ENCODE measurements at regions not wholly inside any gene's neighbourhood (a gene's known extent, or its start where the extent isn't known, plus 50 kb on each side); places are given as distances from the start of the nearest gene placed in this dataset.

DNA sequence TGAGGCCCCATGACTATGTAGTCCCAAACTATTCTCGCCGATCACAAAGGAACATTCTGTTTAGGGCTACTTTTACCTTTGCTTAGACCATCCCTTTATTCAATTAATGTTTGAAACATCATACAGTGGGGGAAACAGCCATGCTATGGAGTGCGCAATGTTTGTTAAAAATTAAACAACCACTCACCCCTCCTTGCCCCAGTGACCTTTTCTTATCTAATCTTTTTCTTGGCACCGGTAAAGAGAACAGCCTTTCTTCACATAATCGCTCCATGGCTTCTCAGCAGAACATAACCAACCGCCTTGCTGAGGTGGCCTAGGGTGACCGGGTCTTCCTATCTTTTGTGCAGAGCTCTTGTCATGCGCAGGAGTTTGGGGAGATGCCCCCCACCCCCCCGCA, 152.6 kb downstream of the VCX3A start:
- H3K36me3 Mint-ChIP-seq (ENCODE audit: low read depth), result no peaks in the 10 kb centered on the region
- TF ChIP-seq, protein P1, sequence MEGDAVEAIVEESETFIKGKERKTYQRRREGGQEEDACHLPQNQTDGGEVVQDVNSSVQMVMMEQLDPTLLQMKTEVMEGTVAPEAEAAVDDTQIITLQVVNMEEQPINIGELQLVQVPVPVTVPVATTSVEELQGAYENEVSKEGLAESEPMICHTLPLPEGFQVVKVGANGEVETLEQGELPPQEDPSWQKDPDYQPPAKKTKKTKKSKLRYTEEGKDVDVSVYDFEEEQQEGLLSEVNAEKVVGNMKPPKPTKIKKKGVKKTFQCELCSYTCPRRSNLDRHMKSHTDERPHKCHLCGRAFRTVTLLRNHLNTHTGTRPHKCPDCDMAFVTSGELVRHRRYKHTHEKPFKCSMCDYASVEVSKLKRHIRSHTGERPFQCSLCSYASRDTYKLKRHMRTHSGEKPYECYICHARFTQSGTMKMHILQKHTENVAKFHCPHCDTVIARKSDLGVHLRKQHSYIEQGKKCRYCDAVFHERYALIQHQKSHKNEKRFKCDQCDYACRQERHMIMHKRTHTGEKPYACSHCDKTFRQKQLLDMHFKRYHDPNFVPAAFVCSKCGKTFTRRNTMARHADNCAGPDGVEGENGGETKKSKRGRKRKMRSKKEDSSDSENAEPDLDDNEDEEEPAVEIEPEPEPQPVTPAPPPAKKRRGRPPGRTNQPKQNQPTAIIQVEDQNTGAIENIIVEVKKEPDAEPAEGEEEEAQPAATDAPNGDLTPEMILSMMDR (IDR thresholded peaks at IDR 0.05; ENCODE audit: unreplicated experiment in 3 of 3), result no peak
- no peaks in the 10 kb centered on the region for H3K4me1 Mint-ChIP-seq
- no peak overlapping the region for H3K4me3 Mint-ChIP-seq
- no peak overlapping the region for H3K27ac Mint-ChIP-seq
- no peaks in the 10 kb centered on the region for H3K9me3 Mint-ChIP-seq
- H3K27me3 Mint-ChIP-seq (ENCODE audit: low read depth), result no peaks in the 10 kb centered on the region

DNA sequence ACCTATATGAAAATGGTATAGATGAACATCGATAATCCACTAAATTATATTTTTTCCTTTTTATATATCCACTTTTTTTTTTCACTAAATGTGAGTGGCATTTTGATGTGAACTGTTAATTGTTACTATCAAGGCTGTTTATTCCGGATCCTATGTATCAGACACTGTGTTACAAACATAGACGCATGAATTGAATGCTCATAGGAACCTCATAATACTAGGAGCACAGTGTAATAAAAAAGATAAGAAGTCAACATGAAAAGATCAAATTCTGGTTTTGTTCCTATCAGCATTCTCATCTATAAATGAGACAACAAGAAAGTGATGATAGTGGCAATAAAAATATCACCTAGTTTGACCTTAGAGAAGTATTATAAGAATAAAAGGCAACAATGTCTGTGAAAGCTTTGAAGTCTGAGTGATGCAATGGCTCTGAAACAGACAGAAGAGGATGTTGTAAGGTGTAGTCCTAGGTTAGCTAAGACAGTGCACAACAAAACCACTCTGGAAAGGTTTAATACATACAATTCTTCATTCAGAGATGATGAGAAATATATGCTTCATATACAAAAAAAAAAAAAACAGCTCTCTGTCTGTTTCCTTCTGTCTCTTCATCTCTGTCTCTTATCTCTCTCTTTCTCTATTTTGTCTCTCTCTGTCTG, 148.6 kb upstream of the NLGN4X start:
- Mint-ChIP-seq H3K27ac (no peak overlapping the region), H3K4me1 (no peaks in the 10 kb centered on the region), H3K9me3 (no peaks in the 10 kb centered on the region), H3K27me3 (ENCODE audit: low read depth) (peaks cover 9% of the 10 kb centered on the region), H3K4me3 (no peak overlapping the region), H3K36me3 (ENCODE audit: low read depth) (no peaks in the 10 kb centered on the region)
- TF ChIP-seq, protein P1 (IDR thresholded peaks at IDR 0.05; ENCODE audit: unreplicated experiment in 3 of 3), result no peak

DNA sequence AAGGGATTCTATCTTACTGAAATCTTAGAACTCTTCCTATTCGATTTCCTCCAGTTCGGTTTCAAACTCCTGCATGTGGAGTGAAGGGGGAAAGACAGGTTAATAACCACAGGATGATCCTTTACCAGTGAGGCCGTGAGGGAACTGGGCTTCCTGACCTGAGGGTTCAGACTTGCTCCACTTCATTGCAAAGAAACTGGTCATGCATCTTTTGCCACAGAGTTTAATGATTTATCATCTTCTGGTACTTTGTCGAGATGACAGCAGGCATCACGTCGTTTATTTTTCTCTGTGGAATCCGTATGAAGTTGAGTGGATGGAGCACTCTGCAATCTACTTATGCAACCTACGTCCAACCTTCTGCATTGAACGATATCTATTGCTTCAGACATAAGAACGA, 145.9 kb upstream of the NLGN4X start:
- TF ChIP-seq, protein P1 (IDR thresholded peaks at IDR 0.05; ENCODE audit: unreplicated experiment in 3 of 3), result no peak
- Mint-ChIP-seq H3K36me3 (ENCODE audit: low read depth) (no peaks in the 10 kb centered on the region), H3K27me3 (ENCODE audit: low read depth) (peaks cover 9% of the 10 kb centered on the region), H3K9me3 (no peaks in the 10 kb centered on the region), H3K27ac (no peak overlapping the region), H3K4me1 (no peaks in the 10 kb centered on the region), H3K4me3 (no peak overlapping the region)

DNA sequence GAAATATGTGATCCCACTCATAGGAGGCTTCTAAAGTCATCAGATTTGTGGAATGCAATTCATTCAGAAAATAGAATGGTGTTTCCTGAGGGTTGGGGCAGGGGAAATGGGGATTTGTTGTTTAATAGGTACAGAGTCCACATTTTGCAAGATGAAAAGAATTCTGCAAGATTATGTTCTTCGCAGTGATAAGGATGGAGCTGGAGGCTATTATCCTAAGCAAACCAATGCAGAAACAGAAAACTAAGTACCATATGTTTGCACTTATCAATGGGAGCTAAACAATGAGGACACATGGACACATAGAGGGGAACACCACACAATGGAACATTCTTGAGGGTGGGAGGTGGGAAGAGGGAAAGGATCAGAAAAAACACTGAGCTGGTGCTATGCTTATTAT, 144.3 kb upstream of the NLGN4X start:
- TF ChIP-seq, protein P1 (IDR thresholded peaks at IDR 0.05; ENCODE audit: unreplicated experiment in 3 of 3), result no peak
- Mint-ChIP-seq H3K27me3 (ENCODE audit: low read depth) (peaks cover 9% of the 10 kb centered on the region), H3K9me3 (no peaks in the 10 kb centered on the region), H3K4me1 (no peaks in the 10 kb centered on the region), H3K27ac (no peak overlapping the region), H3K4me3 (no peak overlapping the region), H3K36me3 (ENCODE audit: low read depth) (no peaks in the 10 kb centered on the region)

DNA sequence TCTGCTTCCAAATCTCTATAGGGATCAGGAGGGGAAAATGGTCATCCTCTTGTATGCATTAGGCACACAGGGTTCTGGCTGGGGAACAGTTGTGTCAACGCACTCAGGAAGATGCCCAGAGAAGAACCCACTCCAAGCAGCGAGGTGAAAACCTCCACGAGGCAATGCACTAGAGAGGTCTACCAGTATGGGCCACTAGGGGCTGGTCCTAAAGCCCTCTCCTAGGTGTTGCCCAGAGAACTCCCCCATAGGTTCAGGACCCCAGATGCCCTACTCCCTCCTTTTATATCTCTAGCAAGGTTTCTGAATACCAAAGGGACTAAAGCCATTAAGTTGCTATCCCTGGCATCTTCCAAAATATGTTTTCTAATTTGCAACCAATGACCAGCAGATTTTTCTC, 142.7 kb upstream of the NLGN4X start:
- Mint-ChIP-seq H3K9me3 (no peaks in the 10 kb centered on the region), H3K27ac (no peak overlapping the region), H3K4me3 (no peak overlapping the region), H3K27me3 (ENCODE audit: low read depth) (peaks cover 9% of the 10 kb centered on the region), H3K36me3 (ENCODE audit: low read depth) (no peaks in the 10 kb centered on the region), H3K4me1 (no peaks in the 10 kb centered on the region)
- TF ChIP-seq, protein P1 (IDR thresholded peaks at IDR 0.05; ENCODE audit: unreplicated experiment in 3 of 3), result no peak

DNA sequence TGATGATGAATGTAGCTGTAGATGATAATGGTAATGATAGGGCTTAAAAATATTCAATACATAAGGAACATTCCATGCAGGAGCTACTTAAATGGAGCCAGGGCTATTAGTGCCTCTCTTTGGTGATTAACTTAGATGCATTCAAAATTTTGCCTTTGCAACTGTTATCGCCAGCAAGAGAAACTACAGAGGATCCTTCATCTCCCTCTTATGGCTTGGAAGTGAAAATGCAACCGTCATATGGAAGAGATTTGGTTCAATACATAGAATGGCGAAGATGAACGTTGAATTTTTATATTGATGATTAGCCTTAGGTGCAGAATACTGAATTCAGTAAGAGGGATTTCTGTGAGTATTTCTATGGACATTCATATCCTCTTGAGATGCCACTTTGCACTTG, 134.5 kb upstream of the NLGN4X start:
- H3K27me3 Mint-ChIP-seq (ENCODE audit: low read depth), result no peaks in the 10 kb centered on the region
- H3K36me3 Mint-ChIP-seq (ENCODE audit: low read depth), result no peaks in the 10 kb centered on the region
- H3K27ac Mint-ChIP-seq, result no peak overlapping the region
- H3K4me3 Mint-ChIP-seq, result no peak overlapping the region
- no peaks in the 10 kb centered on the region for H3K4me1 Mint-ChIP-seq
- TF ChIP-seq, protein P1 (IDR thresholded peaks at IDR 0.05; ENCODE audit: unreplicated experiment in 3 of 3), result peak; percentile 40 to 53 (median 53)
- H3K9me3 Mint-ChIP-seq, result no peaks in the 10 kb centered on the region

Measured in nephron (organoid).